ENCODE measurements at regions not wholly inside any gene's neighbourhood (a gene's known extent, or its start where the extent isn't known, plus 50 kb on each side); places are given as distances from the start of the nearest gene placed in this dataset.

DNA sequence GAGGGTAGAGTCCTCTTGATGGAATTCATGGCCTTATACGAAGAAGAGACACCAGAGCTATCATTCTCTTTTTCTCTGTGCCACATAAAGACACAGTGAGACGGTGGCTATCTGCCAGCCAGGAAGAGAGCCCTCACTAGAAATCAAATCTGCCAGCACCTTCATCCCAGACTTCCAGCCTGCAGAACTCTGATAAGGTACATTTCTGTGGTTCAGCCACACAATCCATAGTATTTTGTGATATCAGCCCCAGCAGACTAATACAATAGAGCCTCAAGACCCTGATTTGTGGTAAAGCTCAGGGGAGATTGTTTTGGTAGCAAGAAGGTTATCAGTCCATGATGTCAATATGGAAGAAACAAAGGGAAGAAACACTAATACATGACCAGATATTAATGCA, 1213.2 kb downstream of the NLGN4X start:
- Histone ChIP-seq H3K9me3 (ENCODE audit: low read length) (no peaks in the 10 kb centered on the region), H3K27ac (ENCODE audit: low read depth, low read length, poor library complexity, severe bottlenecking) (no peak overlapping the region), H3K27me3 (ENCODE audit: insufficient read depth, low read length) (no peaks in the 10 kb centered on the region), H2AFZ (ENCODE audit: low read length) (no peak overlapping the region), H3K79me2 (ENCODE audit: insufficient read depth, low read length) (no peaks in the 10 kb centered on the region), H3K36me3 (ENCODE audit: insufficient read depth, low read length) (no peaks in the 10 kb centered on the region), H3K4me2 (ENCODE audit: low read length) (no peak overlapping the region), H4K20me1 (ENCODE audit: insufficient read depth, low read length) (no peaks in the 10 kb centered on the region), H3F3A (ENCODE audit: insufficient read depth, low read length) (no peaks in the 10 kb centered on the region), H3K9ac (ENCODE audit: low read length) (no peak overlapping the region), H3K4me1 (ENCODE audit: insufficient read depth, low read length, severe bottlenecking) (no peaks in the 10 kb centered on the region), H3K4me3 (ENCODE audit: low read depth, low read length, poor library complexity, severe bottlenecking) (no peak overlapping the region), H3K9me2 (ENCODE audit: low read depth, low read length) (no peaks in the 10 kb centered on the region)
- no peak for TF ChIP-seq EZH2 (IDR thresholded peaks at IDR 0.05; ENCODE audit: borderline replicate concordance, low read length)
- TF ChIP-seq, protein P1, sequence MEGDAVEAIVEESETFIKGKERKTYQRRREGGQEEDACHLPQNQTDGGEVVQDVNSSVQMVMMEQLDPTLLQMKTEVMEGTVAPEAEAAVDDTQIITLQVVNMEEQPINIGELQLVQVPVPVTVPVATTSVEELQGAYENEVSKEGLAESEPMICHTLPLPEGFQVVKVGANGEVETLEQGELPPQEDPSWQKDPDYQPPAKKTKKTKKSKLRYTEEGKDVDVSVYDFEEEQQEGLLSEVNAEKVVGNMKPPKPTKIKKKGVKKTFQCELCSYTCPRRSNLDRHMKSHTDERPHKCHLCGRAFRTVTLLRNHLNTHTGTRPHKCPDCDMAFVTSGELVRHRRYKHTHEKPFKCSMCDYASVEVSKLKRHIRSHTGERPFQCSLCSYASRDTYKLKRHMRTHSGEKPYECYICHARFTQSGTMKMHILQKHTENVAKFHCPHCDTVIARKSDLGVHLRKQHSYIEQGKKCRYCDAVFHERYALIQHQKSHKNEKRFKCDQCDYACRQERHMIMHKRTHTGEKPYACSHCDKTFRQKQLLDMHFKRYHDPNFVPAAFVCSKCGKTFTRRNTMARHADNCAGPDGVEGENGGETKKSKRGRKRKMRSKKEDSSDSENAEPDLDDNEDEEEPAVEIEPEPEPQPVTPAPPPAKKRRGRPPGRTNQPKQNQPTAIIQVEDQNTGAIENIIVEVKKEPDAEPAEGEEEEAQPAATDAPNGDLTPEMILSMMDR (IDR thresholded peaks at IDR 0.05; ENCODE audit: low read length) = no peak

DNA sequence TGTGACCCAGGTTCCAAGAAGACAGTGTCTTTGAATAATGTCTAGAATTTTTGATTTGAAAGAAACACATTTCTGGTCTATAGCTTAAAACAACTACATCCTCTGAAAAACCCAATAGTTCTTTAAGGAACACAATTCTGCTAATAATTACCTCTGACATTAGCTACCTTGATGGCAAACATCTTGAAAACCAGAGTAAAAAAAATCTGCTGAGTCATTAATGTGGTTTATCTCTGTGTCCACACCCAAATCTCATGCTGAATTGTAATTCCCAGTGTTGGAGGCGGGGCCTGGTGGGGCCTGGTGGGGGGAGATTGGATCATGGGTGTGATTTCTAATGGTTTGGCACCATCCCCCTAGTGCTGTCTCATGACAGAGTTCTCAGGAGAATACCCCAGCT, 1233.8 kb downstream of the NLGN4X start:
- no peaks in the 10 kb centered on the region for H3K9me2 ChIP-seq (ENCODE audit: low read depth, low read length)
- no peak overlapping the region for H3K4me2 ChIP-seq (ENCODE audit: low read length)
- H3F3A ChIP-seq (ENCODE audit: insufficient read depth, low read length) = no peaks in the 10 kb centered on the region
- no peak overlapping the region for H3K4me3 ChIP-seq (ENCODE audit: low read depth, low read length, poor library complexity, severe bottlenecking)
- H3K27me3 ChIP-seq (ENCODE audit: insufficient read depth, low read length) = no peaks in the 10 kb centered on the region
- no peak overlapping the region for H3K27ac ChIP-seq (ENCODE audit: low read depth, low read length, poor library complexity, severe bottlenecking)
- H2AFZ ChIP-seq (ENCODE audit: low read length) = no peak overlapping the region
- no peak for TF ChIP-seq EZH2 (IDR thresholded peaks at IDR 0.05; ENCODE audit: borderline replicate concordance, low read length)
- TF ChIP-seq, protein P1 (IDR thresholded peaks at IDR 0.05; ENCODE audit: low read length) = no peak
- no peaks in the 10 kb centered on the region for H3K9me3 ChIP-seq (ENCODE audit: low read length)
- no peak overlapping the region for H3K9ac ChIP-seq (ENCODE audit: low read length)
- no peaks in the 10 kb centered on the region for H3K36me3 ChIP-seq (ENCODE audit: insufficient read depth, low read length)
- H3K79me2 ChIP-seq (ENCODE audit: insufficient read depth, low read length) = no peaks in the 10 kb centered on the region
- no peaks in the 10 kb centered on the region for H4K20me1 ChIP-seq (ENCODE audit: insufficient read depth, low read length)
- H3K4me1 ChIP-seq (ENCODE audit: insufficient read depth, low read length, severe bottlenecking) = no peaks in the 10 kb centered on the region

GRCh38 chrX:4978613-4979012, 1250.1 kb downstream of the NLGN4X start:
- H3K27me3 ChIP-seq (ENCODE audit: insufficient read depth, low read length) = no peaks in the 10 kb centered on the region
- no peaks in the 10 kb centered on the region for H3K36me3 ChIP-seq (ENCODE audit: insufficient read depth, low read length)
- H3K9ac ChIP-seq (ENCODE audit: low read length) = no peak overlapping the region
- no peak overlapping the region for H3K4me3 ChIP-seq (ENCODE audit: low read depth, low read length, poor library complexity, severe bottlenecking)
- H4K20me1 ChIP-seq (ENCODE audit: insufficient read depth, low read length) = no peaks in the 10 kb centered on the region
- no peaks in the 10 kb centered on the region for H3F3A ChIP-seq (ENCODE audit: insufficient read depth, low read length)
- no peaks in the 10 kb centered on the region for H3K79me2 ChIP-seq (ENCODE audit: insufficient read depth, low read length)
- no peak for TF ChIP-seq EZH2 (IDR thresholded peaks at IDR 0.05; ENCODE audit: borderline replicate concordance, low read length)
- TF ChIP-seq, protein P1 (IDR thresholded peaks at IDR 0.05; ENCODE audit: low read length) = no peak
- no peak overlapping the region for H3K4me2 ChIP-seq (ENCODE audit: low read length)
- no peak overlapping the region for H3K27ac ChIP-seq (ENCODE audit: low read depth, low read length, poor library complexity, severe bottlenecking)
- H3K4me1 ChIP-seq (ENCODE audit: insufficient read depth, low read length, severe bottlenecking) = no peaks in the 10 kb centered on the region
- H3K9me3 ChIP-seq (ENCODE audit: low read length) = no peaks in the 10 kb centered on the region
- H2AFZ ChIP-seq (ENCODE audit: low read length) = no peak overlapping the region
- no peaks in the 10 kb centered on the region for H3K9me2 ChIP-seq (ENCODE audit: low read depth, low read length)

Data from OCI-LY1 (cell line).